HK-2 (cell line): ENCODE measurements at regions not wholly inside any gene's neighbourhood (a gene's known extent, or its start where the extent isn't known, plus 50 kb on each side); places are given as distances from the start of the nearest gene placed in this dataset.
"Not testable (repeated sequence)": the region's sequence is repeated elsewhere in the genome, so short reads cannot be mapped to it uniquely, and the experiment has no call there.

Experiments used
- DNase-seq: peaks from one replicate; pipeline ENCODE4 v3.0.0-alpha.2; 2018; ENCODE audit not compliant: unreplicated experiment

- DNase-seq, result no peak
Observed at GRCh38 chrX:122196343-122196742, 987.7 kb upstream of the GRIA3 start.

GRCh38 chrX:122203399-122203798 lies 980.7 kb upstream of the GRIA3 start:
- DNase-seq, result no peak

- DNase-seq, result no peak
Observed at GRCh38 chrX:122218666-122219065, 965.4 kb upstream of the GRIA3 start.

GRCh38 chrX:122219226-122219625 lies 964.9 kb upstream of the GRIA3 start:
- no peak for DNase-seq

- no peak for DNase-seq
Observed at GRCh38 chrX:122219735-122220134, 964.3 kb upstream of the GRIA3 start.

- DNase-seq, result no peak
Observed at GRCh38 chrX:122220644-122221373, 963.3 kb upstream of the GRIA3 start.

GRCh38 chrX:122221810-122222209 lies 962.3 kb upstream of the GRIA3 start:
- not testable (repeated sequence) for DNase-seq

GRCh38 chrX:122224137-122224536 lies 959.9 kb upstream of the GRIA3 start:
- not testable (repeated sequence) for DNase-seq

GRCh38 chrX:122238801-122239200 lies 945.3 kb upstream of the GRIA3 start:
- DNase-seq, result no peak

- no peak for DNase-seq
Observed at GRCh38 chrX:122241959-122242358, 942.1 kb upstream of the GRIA3 start.

- no peak for DNase-seq
Observed at GRCh38 chrX:122244080-122244479, 940.0 kb upstream of the GRIA3 start.

GRCh38 chrX:122245175-122245574 lies 938.9 kb upstream of the GRIA3 start:
- DNase-seq, result no peak

GRCh38 chrX:122245943-122246342 lies 938.1 kb upstream of the GRIA3 start:
- no peak for DNase-seq

- DNase-seq, result no peak
Observed at GRCh38 chrX:122246937-122247336, 937.1 kb upstream of the GRIA3 start.

GRCh38 chrX:122248681-122249080 lies 935.4 kb upstream of the GRIA3 start:
- no peak for DNase-seq

GRCh38 chrX:122252454-122252853 lies 931.6 kb upstream of the GRIA3 start:
- no peak for DNase-seq

- DNase-seq, result no peak
Observed at GRCh38 chrX:122268353-122268752, 915.7 kb upstream of the GRIA3 start.

- DNase-seq, result no peak
Observed at GRCh38 chrX:122269243-122269781, 914.8 kb upstream of the GRIA3 start.

GRCh38 chrX:122270809-122271494 lies 913.1 kb upstream of the GRIA3 start:
- no peak for DNase-seq

- DNase-seq, result no peak
Observed at GRCh38 chrX:122272011-122272410, 912.1 kb upstream of the GRIA3 start.

GRCh38 chrX:122279746-122280145 lies 904.3 kb upstream of the GRIA3 start:
- no peak for DNase-seq

- not testable (repeated sequence) for DNase-seq
Observed at GRCh38 chrX:122299822-122300221, 884.3 kb upstream of the GRIA3 start.

GRCh38 chrX:122301491-122301890 lies 882.6 kb upstream of the GRIA3 start:
- no peak for DNase-seq
